ENCODE measurements at regions not wholly inside any gene's neighbourhood (a gene's known extent, or its start where the extent isn't known, plus 50 kb on each side); places are given as distances from the start of the nearest gene placed in this dataset.
"Not testable (repeated sequence)": the region's sequence is repeated elsewhere in the genome, so short reads cannot be mapped to it uniquely, and the experiment has no call there.

- not testable (repeated sequence) for DNase-seq (ENCODE audit: low read depth in 1 of 2, low spot score in 1 of 2)
Observed at GRCh38 chr6:170738263-170738662, 153.8 kb upstream of the PDCD2 start.

GRCh38 chr6:170736339-170736738 is 151.9 kb upstream of the PDCD2 start:
- DNase-seq (ENCODE audit: low read depth in 1 of 2, low spot score in 1 of 2): not testable (repeated sequence)

- DNase-seq (ENCODE audit: low read depth in 1 of 2, low spot score in 1 of 2): peak in 1 of 2 donors; percentile 2
Observed at GRCh38 chr6:170717082-170717481, 132.6 kb upstream of the PDCD2 start.

- DNase-seq (ENCODE audit: low read depth in 1 of 2, low spot score in 1 of 2): not testable (repeated sequence)
Observed at GRCh38 chr6:170712702-170713101, 128.3 kb upstream of the PDCD2 start.

- not testable (repeated sequence) for DNase-seq (ENCODE audit: low read depth in 1 of 2, low spot score in 1 of 2)
Observed at GRCh38 chr6:170700178-170700577, 115.7 kb upstream of the PDCD2 start.
